CD4-positive, alpha-beta T cell (primary cell): ENCODE measurements at regions not wholly inside any gene's neighbourhood (a gene's known extent, or its start where the extent isn't known, plus 50 kb on each side); places are given as distances from the start of the nearest gene placed in this dataset.
A peak's percentile ranks its signal among the peaks of the same experiment; 100 is the strongest.

ENCODE experiments used
- ATAC-seq: fragments of 200-7000 bp; cut with Tn5 transposase; one replicate; pipeline ENCODE4 v1.10.0; 2022; ENCODE audit warnings: mild to moderate bottlenecking; ENCODE audit not compliant: poor library complexity
- CTCF ChIA-PET: fragments of 350-600 bp; sonication (Branson Sonifier 250); formaldehyde crosslinking; loops from one replicate; lab custom pipeline; 2021; ENCODE audit warnings: antibody characterized with exemption, inconsistent platforms; lab: Charles Lee
- POLR2A ChIA-PET: fragments of 350-600 bp; sonication (Branson Sonifier 250); formaldehyde crosslinking; loops from one replicate; lab custom pipeline; 2021; ENCODE audit warnings: antibody characterized with exemption, inconsistent platforms; lab: Charles Lee
- DNase-seq, 14 experiments: peaks; one replicate each; pipeline ENCODE4 v3.0.0-alpha.2; 2013 to 2020; ENCODE audit warnings: mixed read lengths in 2 of 14
- H3K27ac ChIP-seq, 2 donors: one replicate each; pipeline versions ENCODE4 v1.5.1 to v1.7.0; 2013; ENCODE audit warnings: low read length in 2 of 2, low read depth in 1 of 2, mild to moderate bottlenecking in 1 of 2
- H3K27me3 ChIP-seq, 2 experiments: 1 replicate in 1 of 2; 2 replicates in 1 of 2; pipeline versions ENCODE4 v1.6.1 to v1.7.0; 2013; ENCODE audit warnings: low read length in 2 of 2, control low read depth in 1 of 2, mild to moderate bottlenecking in 1 of 2, moderate library complexity in 1 of 2; ENCODE audit not compliant: insufficient read depth in 2 of 2, control insufficient read depth in 1 of 2
- H3K36me3 ChIP-seq: one replicate; pipeline ENCODE4 v1.6.1; 2013; ENCODE audit warnings: low read length, control low read depth; ENCODE audit not compliant: insufficient read depth
- H3K4me1 ChIP-seq: one replicate; pipeline ENCODE4 v1.6.1; 2013; ENCODE audit warnings: low read length, control low read depth; ENCODE audit not compliant: insufficient read depth
- H3K4me3 ChIP-seq: one replicate; pipeline ENCODE4 v1.5.1; 2013; ENCODE audit warnings: mild to moderate bottlenecking, low read length, moderate library complexity
- H3K9me3 ChIP-seq, 2 experiments: 1 replicate in 1 of 2; 2 replicates in 1 of 2; pipeline versions ENCODE4 v1.6.1 to v1.7.0; 2013; ENCODE audit warnings: low read length in 2 of 2, mild to moderate bottlenecking in 2 of 2, control low read depth in 1 of 2, moderate library complexity in 1 of 2; ENCODE audit not compliant: control insufficient read depth in 1 of 2, insufficient read depth in 1 of 2
- H3K27ac Mint-ChIP-seq: one replicate; pipeline ENCODE4 v1.8.0; 2020; ENCODE audit warnings: mixed read lengths
- H3K27me3 Mint-ChIP-seq: one replicate; pipeline ENCODE4 v1.8.0; 2021; ENCODE audit warnings: mixed read lengths
- H3K36me3 Mint-ChIP-seq: one replicate; pipeline ENCODE4 v1.8.0; 2021; ENCODE audit warnings: low read depth, mixed read lengths
- H3K4me1 Mint-ChIP-seq: one replicate; pipeline ENCODE4 v1.8.0; 2021; ENCODE audit warnings: low read depth, mixed read lengths
- H3K4me3 Mint-ChIP-seq: one replicate; pipeline ENCODE4 v1.8.0; 2020; ENCODE audit warnings: mild to moderate bottlenecking, mixed read lengths
- H3K9me3 Mint-ChIP-seq: one replicate; pipeline ENCODE4 v1.8.0; 2020; ENCODE audit warnings: mixed read lengths
- CTCF ChIP-seq: fragments of 200-600 bp; IDR thresholded peaks from one replicate; pipeline ENCODE4 v1.8.0; 2022; ENCODE audit warnings: antibody characterized with exemption, mild to moderate bottlenecking
- intact Hi-C, 2 experiments: fragments of 100-400 bp; cut with DNase I in 1 of 2; cut with micrococcal nuclease in 1 of 2; formaldehyde crosslinking; loops; one replicate each; pipeline versions ENCODE4 v1.15.1 to v1.9.0; 2023 to 2025; cut with DNase I, micrococcal nuclease

- Mint-ChIP-seq H3K4me3 (no peak overlapping the region), H3K36me3 (no peaks in the 10 kb centered on the region), H3K9me3 (peaks cover 6% of the 10 kb centered on the region), H3K27ac (no peak overlapping the region), H3K4me1 (peaks cover 5% of the 10 kb centered on the region), H3K27me3 (no peaks in the 10 kb centered on the region)
- no peak overlapping the region for H3K4me3 ChIP-seq
- H3K4me1 ChIP-seq = no peaks in the 10 kb centered on the region
- TF ChIP-seq CTCF = no peak
- no peaks in the 10 kb centered on the region for H3K27me3 ChIP-seq
- intact Hi-C loops = no loop called here
- ATAC-seq (no peak), DNase-seq (no peak)
- ChIA-PET POLR2A (no interaction called here), CTCF (no interaction called here)
- peaks cover 3 to 4% of the 10 kb centered on the region in 2 experiments for H3K9me3 ChIP-seq
- no peak overlapping the region for H3K27ac ChIP-seq
- H3K36me3 ChIP-seq = no peaks in the 10 kb centered on the region
Observed at GRCh38 chr15:69737916-69738315, 285.3 kb downstream of the RPLP1 start.

- H3K27ac ChIP-seq = no peak overlapping the region
- no peak for TF ChIP-seq CTCF
- no peak overlapping the region for H3K27ac Mint-ChIP-seq
- DNase-seq = no peak
- peaks cover 0 to under 1% of the 10 kb centered on the region in 2 experiments for H3K27me3 ChIP-seq
- H3K27me3 Mint-ChIP-seq = peaks cover 11% of the 10 kb centered on the region
- H3K9me3 ChIP-seq = peaks cover 3 to 4% of the 10 kb centered on the region in 2 experiments
- peaks cover 28% of the 10 kb centered on the region for H3K4me1 Mint-ChIP-seq
- ChIA-PET CTCF (no interaction called here), POLR2A (interaction anchor here (1.2 kb wide), 1 partner anchor 357 kb away, joined by 3 read pairs; the partner anchor contains the start of gene TLE3)
- no peak overlapping the region for H3K4me3 ChIP-seq
- H3K4me1 ChIP-seq = peaks cover 14% of the 10 kb centered on the region
- no peaks in the 10 kb centered on the region for H3K36me3 ChIP-seq
- H3K4me3 Mint-ChIP-seq = no peak overlapping the region
- H3K9me3 Mint-ChIP-seq = peaks cover 6% of the 10 kb centered on the region
- no peaks in the 10 kb centered on the region for H3K36me3 Mint-ChIP-seq
- no peak for ATAC-seq
- intact Hi-C loops = no loop called here
Observed at GRCh38 chr15:69740684-69741083, 288.1 kb downstream of the RPLP1 start.

GRCh38 chr15:69742361-69742760 is 289.7 kb downstream of the RPLP1 start:
- Mint-ChIP-seq H3K9me3 (peaks cover 6% of the 10 kb centered on the region), H3K4me1 (peaks cover 32% of the 10 kb centered on the region), H3K27me3 (peaks cover 24% of the 10 kb centered on the region), H3K36me3 (no peaks in the 10 kb centered on the region), H3K27ac (no peak overlapping the region), H3K4me3 (no peak overlapping the region)
- peaks cover 3 to 4% of the 10 kb centered on the region in 2 experiments for H3K9me3 ChIP-seq
- peak in 1 of 14 experiments; percentile 1 for DNase-seq
- POLR2A ChIA-PET = interaction anchor here (2.8 kb wide), 1 partner anchor 10 kb away, joined by 7 read pairs; no protein-coding TSS in a partner anchor
- intact Hi-C loops = no loop called here
- TF ChIP-seq CTCF = no peak
- H3K4me3 ChIP-seq = no peak overlapping the region
- H3K27ac ChIP-seq = no peak overlapping the region
- CTCF ChIA-PET = interaction anchor here (1.4 kb wide), 1 partner anchor 9 kb away, joined by 4 read pairs; no protein-coding TSS in a partner anchor
- no peak for ATAC-seq
- no peaks in the 10 kb centered on the region for H3K36me3 ChIP-seq
- H3K4me1 ChIP-seq = peaks cover 14% of the 10 kb centered on the region
- peaks cover 0 to 3% of the 10 kb centered on the region in 2 experiments for H3K27me3 ChIP-seq
